GM12872 (cell line): ENCODE measurements at regions not wholly inside any gene's neighbourhood (a gene's known extent, or its start where the extent isn't known, plus 50 kb on each side); places are given as distances from the start of the nearest gene placed in this dataset.

ENCODE experiments used
- CTCF ChIP-seq: IDR thresholded peaks from 3 replicates; pipeline ENCODE4 v1.5.1; 2011; ENCODE audit warnings: low read depth, mild to moderate bottlenecking, low read length, moderate library complexity; ENCODE audit not compliant: insufficient read depth

GRCh38 chr2:154587739-154588138 is 110.8 kb upstream of the KCNJ3 start:
- TF ChIP-seq CTCF, result no peak

DNA sequence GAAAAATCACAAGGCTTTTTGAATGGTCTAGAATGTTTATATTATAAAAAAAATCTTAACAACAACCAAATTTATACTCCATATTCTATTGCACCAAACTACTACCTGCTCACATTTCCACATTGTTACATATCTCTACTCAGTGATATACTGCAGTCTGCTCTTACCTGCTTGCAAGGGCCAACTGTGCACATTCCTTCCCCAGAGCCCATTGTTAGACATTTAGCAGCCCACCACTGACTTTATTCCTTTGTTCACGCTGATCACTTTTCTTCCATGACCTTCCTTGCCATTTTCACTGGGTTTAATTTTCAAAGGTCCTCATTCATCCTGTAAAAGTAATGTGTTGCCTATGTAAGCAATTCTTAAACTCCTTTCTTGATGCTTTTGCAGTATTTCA is 109.7 kb upstream of the KCNJ3 start:
- no peak for TF ChIP-seq CTCF

GRCh38 chr2:154589514-154589913 is 109.0 kb upstream of the KCNJ3 start:
- no peak for TF ChIP-seq CTCF

GRCh38 chr2:154591294-154591820 is 107.1 kb upstream of the KCNJ3 start:
- no peak for TF ChIP-seq CTCF

GRCh38 chr2:154599189-154599588 is 99.3 kb upstream of the KCNJ3 start:
- no peak for TF ChIP-seq CTCF

- TF ChIP-seq CTCF, result no peak
Measured at GRCh38 chr2:154600927-154601494, 97.5 kb upstream of the KCNJ3 start.

GRCh38 chr2:154603682-154604081 is 94.8 kb upstream of the KCNJ3 start:
- TF ChIP-seq CTCF, result no peak
